Osteoblast (primary cell): ENCODE measurements at regions not wholly inside any gene's neighbourhood (a gene's known extent, or its start where the extent isn't known, plus 50 kb on each side); places are given as distances from the start of the nearest gene placed in this dataset.

Experiments used
- DNase-seq: peaks from one replicate; pipeline ENCODE4 v3.0.0; 2011; ENCODE audit warnings: low spot score, mixed read lengths; ENCODE audit not compliant: insufficient read length; ENCODE audit errors: missing footprints
- H2AFZ ChIP-seq: 2 replicates; pipeline ENCODE4 v1.6.0; 2011; ENCODE audit warnings: mild to moderate bottlenecking, low read length
- H3K27ac ChIP-seq: 2 replicates; pipeline ENCODE4 v1.5.1; 2011; ENCODE audit warnings: mild to moderate bottlenecking, low read depth, low read length, moderate library complexity
- H3K27me3 ChIP-seq: 2 replicates; pipeline ENCODE4 v1.6.0; 2012; ENCODE audit warnings: mild to moderate bottlenecking, control low read depth, inconsistent platforms, low read length, moderate library complexity; ENCODE audit not compliant: insufficient read depth
- H3K36me3 ChIP-seq: 2 replicates; pipeline ENCODE4 v1.5.1; 2011; ENCODE audit warnings: mild to moderate bottlenecking, low read length, control low read depth, moderate library complexity; ENCODE audit not compliant: insufficient read depth
- H3K4me1 ChIP-seq: 2 replicates; pipeline ENCODE4 v1.5.1; 2011; ENCODE audit warnings: mild to moderate bottlenecking, low read length, control low read depth, moderate library complexity; ENCODE audit not compliant: insufficient read depth
- H3K4me2 ChIP-seq: 2 replicates; pipeline ENCODE4 v1.6.0; 2011; ENCODE audit warnings: mild to moderate bottlenecking, low read length; ENCODE audit not compliant: insufficient read depth
- H3K4me3 ChIP-seq: fragments of 200-600 bp; sonication (generic); 3 replicates; pipeline ENCODE4 v1.5.1; 2012; ENCODE audit warnings: mild to moderate bottlenecking, low read length, inconsistent platforms; ENCODE audit not compliant: insufficient read depth
- H3K79me2 ChIP-seq: 2 replicates; pipeline ENCODE4 v1.6.0; 2012; ENCODE audit warnings: mild to moderate bottlenecking, low read length, control low read depth, inconsistent platforms; ENCODE audit not compliant: insufficient read depth
- H3K9me3 ChIP-seq: 2 replicates; pipeline ENCODE4 v1.5.1; 2011; ENCODE audit warnings: low read depth, low read length, control low read depth
- H4K20me1 ChIP-seq: 2 replicates; pipeline ENCODE4 v1.6.0; 2012; ENCODE audit warnings: mild to moderate bottlenecking, low read length, control low read depth; ENCODE audit not compliant: insufficient read depth
- TF ChIP-seq, protein P1 (sequence below): IDR thresholded peaks from 2 replicates; pipeline ENCODE4 v1.5.1; 2011; ENCODE audit warnings: mild to moderate bottlenecking, low read depth, low read length, moderate library complexity; ENCODE audit errors: extremely low read depth

DNA sequence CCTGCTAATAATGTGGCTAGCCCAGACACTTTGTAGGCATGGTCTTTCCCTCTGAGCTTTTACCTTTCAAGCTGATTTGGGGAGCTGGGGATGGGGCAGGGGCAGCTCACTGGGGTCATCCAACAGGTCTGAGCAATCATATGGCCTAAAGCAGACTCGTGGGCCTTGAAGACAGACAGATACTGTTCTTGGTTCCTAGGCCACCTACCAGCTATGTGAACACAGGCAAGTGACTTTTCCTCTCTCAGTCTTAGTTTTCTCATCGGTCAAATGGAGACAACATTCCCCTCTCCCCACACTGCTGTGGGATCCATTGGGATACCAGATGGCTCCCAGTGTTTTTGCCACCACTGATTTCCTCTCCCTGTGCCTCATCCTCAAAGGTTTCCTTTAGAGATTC, 181.8 kb downstream of the RRAGC start:
- Histone ChIP-seq H3K79me2 (no peaks in the 10 kb centered on the region), H3K27ac (no peak overlapping the region)

DNA sequence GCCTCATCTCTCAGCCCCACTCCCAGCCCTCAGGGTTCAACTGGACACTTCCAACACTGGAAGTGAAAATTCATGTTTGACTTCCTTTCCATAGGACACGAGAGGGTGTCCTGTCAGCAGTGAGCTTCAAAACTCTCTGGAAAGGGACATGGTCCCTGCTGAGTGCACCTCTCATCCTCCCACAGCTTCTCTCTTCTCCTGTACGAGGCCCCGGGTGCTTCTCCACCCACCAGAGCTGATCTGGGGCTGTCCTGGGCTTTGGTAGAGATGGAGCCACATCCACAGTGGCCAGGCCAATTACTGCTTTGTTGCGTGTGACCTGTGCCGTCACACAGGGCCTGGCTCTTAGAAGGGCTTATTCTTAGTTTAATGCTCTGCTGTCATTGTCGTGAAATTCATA, 182.3 kb downstream of the RRAGC start:
- H4K20me1 ChIP-seq = no peaks in the 10 kb centered on the region
- H3K4me1 ChIP-seq = no peaks in the 10 kb centered on the region
- no peak overlapping the region for H3K27ac ChIP-seq
- no peak for DNase-seq
- TF ChIP-seq, protein P1, sequence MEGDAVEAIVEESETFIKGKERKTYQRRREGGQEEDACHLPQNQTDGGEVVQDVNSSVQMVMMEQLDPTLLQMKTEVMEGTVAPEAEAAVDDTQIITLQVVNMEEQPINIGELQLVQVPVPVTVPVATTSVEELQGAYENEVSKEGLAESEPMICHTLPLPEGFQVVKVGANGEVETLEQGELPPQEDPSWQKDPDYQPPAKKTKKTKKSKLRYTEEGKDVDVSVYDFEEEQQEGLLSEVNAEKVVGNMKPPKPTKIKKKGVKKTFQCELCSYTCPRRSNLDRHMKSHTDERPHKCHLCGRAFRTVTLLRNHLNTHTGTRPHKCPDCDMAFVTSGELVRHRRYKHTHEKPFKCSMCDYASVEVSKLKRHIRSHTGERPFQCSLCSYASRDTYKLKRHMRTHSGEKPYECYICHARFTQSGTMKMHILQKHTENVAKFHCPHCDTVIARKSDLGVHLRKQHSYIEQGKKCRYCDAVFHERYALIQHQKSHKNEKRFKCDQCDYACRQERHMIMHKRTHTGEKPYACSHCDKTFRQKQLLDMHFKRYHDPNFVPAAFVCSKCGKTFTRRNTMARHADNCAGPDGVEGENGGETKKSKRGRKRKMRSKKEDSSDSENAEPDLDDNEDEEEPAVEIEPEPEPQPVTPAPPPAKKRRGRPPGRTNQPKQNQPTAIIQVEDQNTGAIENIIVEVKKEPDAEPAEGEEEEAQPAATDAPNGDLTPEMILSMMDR = no peak
- no peaks in the 10 kb centered on the region for H3K9me3 ChIP-seq
- no peak overlapping the region for H3K4me2 ChIP-seq
- H2AFZ ChIP-seq = no peak overlapping the region
- H3K36me3 ChIP-seq = no peaks in the 10 kb centered on the region
- no peaks in the 10 kb centered on the region for H3K27me3 ChIP-seq
- H3K4me3 ChIP-seq = no peak overlapping the region
- no peaks in the 10 kb centered on the region for H3K79me2 ChIP-seq

More for the DNA sequence above, 181.8 kb downstream of the RRAGC start:
- Histone ChIP-seq H3K4me3 (no peak overlapping the region), H3K36me3 (no peaks in the 10 kb centered on the region), H4K20me1 (no peaks in the 10 kb centered on the region), H2AFZ (no peak overlapping the region), H3K4me1 (no peaks in the 10 kb centered on the region), H3K9me3 (no peaks in the 10 kb centered on the region), H3K4me2 (no peak overlapping the region), H3K27me3 (no peaks in the 10 kb centered on the region)
- DNase-seq = no peak
- TF ChIP-seq, protein P1 = no peak

DNA sequence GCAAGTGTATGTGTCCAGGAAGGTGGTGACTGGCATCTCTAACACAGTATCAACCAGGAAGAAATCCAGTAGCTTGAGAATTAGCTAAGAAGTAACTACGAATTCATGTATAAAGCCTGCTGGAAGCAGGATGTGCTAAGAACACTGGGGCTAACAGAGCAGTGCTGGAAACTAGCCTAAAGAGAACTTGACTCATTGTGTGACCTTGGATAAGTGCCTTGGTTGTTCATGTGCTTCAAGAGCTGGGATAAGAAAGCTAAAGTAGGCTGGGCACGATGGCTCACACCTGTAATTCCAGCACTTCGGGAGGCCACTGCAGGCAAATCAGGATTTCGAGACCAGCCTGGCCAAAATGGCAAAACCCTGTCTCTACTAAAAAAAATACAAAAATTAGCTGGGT, 186.9 kb downstream of the RRAGC start:
- H4K20me1 ChIP-seq = no peaks in the 10 kb centered on the region
- no peak overlapping the region for H3K27ac ChIP-seq
- no peaks in the 10 kb centered on the region for H3K9me3 ChIP-seq
- H3K4me2 ChIP-seq = no peak overlapping the region
- no peaks in the 10 kb centered on the region for H3K27me3 ChIP-seq
- no peaks in the 10 kb centered on the region for H3K36me3 ChIP-seq
- no peak overlapping the region for H3K4me3 ChIP-seq
- no peak overlapping the region for H2AFZ ChIP-seq
- DNase-seq = no peak
- H3K79me2 ChIP-seq = no peaks in the 10 kb centered on the region
- no peaks in the 10 kb centered on the region for H3K4me1 ChIP-seq
- TF ChIP-seq, protein P1 = no peak

DNA sequence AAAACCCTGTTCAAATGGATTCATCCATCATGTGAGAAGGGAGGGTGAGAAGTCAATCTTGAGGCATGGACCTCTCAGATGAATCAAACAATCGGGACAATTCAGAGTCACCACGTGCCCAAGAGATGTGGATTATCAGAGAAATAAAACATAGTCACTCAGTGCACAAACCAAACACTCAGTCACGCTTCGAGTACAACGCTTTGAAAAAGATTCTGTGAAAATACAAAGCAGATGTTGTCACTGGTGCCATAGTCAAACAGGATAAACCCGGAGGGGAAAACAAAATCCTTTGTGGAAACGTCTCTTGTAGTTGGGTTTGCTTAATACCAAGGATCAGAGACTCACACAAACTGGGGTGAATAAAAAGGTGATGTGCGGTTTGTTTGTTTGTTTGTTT, 188.4 kb downstream of the RRAGC start:
- Histone ChIP-seq H3K36me3 (no peaks in the 10 kb centered on the region), H2AFZ (no peak overlapping the region), H3K4me2 (no peak overlapping the region), H3K79me2 (no peaks in the 10 kb centered on the region), H3K4me1 (no peaks in the 10 kb centered on the region), H3K27ac (no peak overlapping the region), H3K9me3 (no peaks in the 10 kb centered on the region), H3K27me3 (no peaks in the 10 kb centered on the region), H3K4me3 (no peak overlapping the region), H4K20me1 (no peaks in the 10 kb centered on the region)
- TF ChIP-seq, protein P1 = no peak
- DNase-seq = no peak
